Activated naive CD8-positive, alpha-beta T cell treated with anti-CD3 and anti-CD28 coated beads, Interleukin-2, amount 10 ng/mL, durations not matched to agents 7 days and 5 days (primary cell): ENCODE measurements at regions not wholly inside any gene's neighbourhood (a gene's known extent, or its start where the extent isn't known, plus 50 kb on each side); places are given as distances from the start of the nearest gene placed in this dataset.

Experiments used
- ATAC-seq: fragments of 150-1000 bp; cut with Tn5 transposase; one replicate; pipeline ENCODE4 v1.10.0; 2021; ENCODE audit warnings: low read depth, moderate library complexity
- POLR2A ChIA-PET: fragments of 350-600 bp; sonication (Branson Sonifier 250); formaldehyde crosslinking; loops from one replicate; lab custom pipeline; 2021; ENCODE audit warnings: antibody characterized with exemption; lab: Charles Lee
- DNase-seq: peaks from one replicate; pipeline ENCODE4 v3.0.0; 2021
- H3K27ac Mint-ChIP-seq: one replicate; pipeline ENCODE4 v1.8.0; 2022; ENCODE audit warnings: mild to moderate bottlenecking, mixed read lengths
- H3K27me3 Mint-ChIP-seq: one replicate; pipeline ENCODE4 v1.8.0; 2022; ENCODE audit warnings: mild to moderate bottlenecking, moderate library complexity, mixed read lengths
- H3K36me3 Mint-ChIP-seq: one replicate; pipeline ENCODE4 v1.8.0; 2021; ENCODE audit warnings: mild to moderate bottlenecking, mixed read lengths
- H3K4me1 Mint-ChIP-seq: one replicate; pipeline ENCODE4 v1.8.0; 2021; ENCODE audit warnings: mixed read lengths
- H3K4me3 Mint-ChIP-seq: one replicate; pipeline ENCODE4 v1.8.0; 2022; ENCODE audit warnings: mild to moderate bottlenecking, moderate library complexity, mixed read lengths
- H3K9me3 Mint-ChIP-seq: one replicate; pipeline ENCODE4 v1.8.0; 2021; ENCODE audit warnings: mixed read lengths

- POLR2A ChIA-PET, result no interaction called here
- no peak for ATAC-seq
- Mint-ChIP-seq H3K27me3 (peaks cover 9% of the 10 kb centered on the region), H3K4me1 (peaks cover 15% of the 10 kb centered on the region), H3K9me3 (no peaks in the 10 kb centered on the region), H3K36me3 (no peaks in the 10 kb centered on the region), H3K4me3 (no peak overlapping the region), H3K27ac (no peak overlapping the region)
- DNase-seq, result peak; percentile 22
Measured at GRCh38 chr14:101122237-101123141, 219.0 kb upstream of the RTL1 start.

GRCh38 chr14:101123618-101124510, 220.3 kb upstream of the RTL1 start:
- H3K36me3 Mint-ChIP-seq, result no peaks in the 10 kb centered on the region
- DNase-seq (no peak), ATAC-seq (no peak)
- no peaks in the 10 kb centered on the region for H3K9me3 Mint-ChIP-seq
- H3K4me3 Mint-ChIP-seq, result no peak overlapping the region
- peaks cover 15% of the 10 kb centered on the region for H3K4me1 Mint-ChIP-seq
- no peak overlapping the region for H3K27ac Mint-ChIP-seq
- peaks cover 15% of the 10 kb centered on the region for H3K27me3 Mint-ChIP-seq
- POLR2A ChIA-PET, result interaction anchor here (0.6 kb wide), 1 partner anchor 743 kb away, joined by 3 read pairs; no protein-coding TSS in a partner anchor

GRCh38 chr14:101124815-101125214, 221.3 kb upstream of the RTL1 start:
- H3K36me3 Mint-ChIP-seq, result no peaks in the 10 kb centered on the region
- POLR2A ChIA-PET, result interaction anchor here (0.6 kb wide), 1 partner anchor 742 kb away, joined by 3 read pairs; no protein-coding TSS in a partner anchor
- peaks cover 11% of the 10 kb centered on the region for H3K4me1 Mint-ChIP-seq
- ATAC-seq (no peak), DNase-seq (no peak)
- H3K27ac Mint-ChIP-seq, result no peak overlapping the region
- H3K9me3 Mint-ChIP-seq, result no peaks in the 10 kb centered on the region
- H3K27me3 Mint-ChIP-seq, result peaks cover 15% of the 10 kb centered on the region
- no peak overlapping the region for H3K4me3 Mint-ChIP-seq

GRCh38 chr14:101125313-101125712, 221.8 kb upstream of the RTL1 start:
- H3K27me3 Mint-ChIP-seq, result peaks cover 19% of the 10 kb centered on the region
- H3K4me3 Mint-ChIP-seq, result no peak overlapping the region
- no peaks in the 10 kb centered on the region for H3K9me3 Mint-ChIP-seq
- H3K4me1 Mint-ChIP-seq, result peaks cover 6% of the 10 kb centered on the region
- ATAC-seq, result no peak
- DNase-seq, result no peak
- H3K36me3 Mint-ChIP-seq, result no peaks in the 10 kb centered on the region
- POLR2A ChIA-PET, result no interaction called here
- no peak overlapping the region for H3K27ac Mint-ChIP-seq

- no peak overlapping the region for H3K27ac Mint-ChIP-seq
- ATAC-seq (no peak), DNase-seq (no peak)
- peaks cover 21% of the 10 kb centered on the region for H3K27me3 Mint-ChIP-seq
- H3K9me3 Mint-ChIP-seq, result no peaks in the 10 kb centered on the region
- no peaks in the 10 kb centered on the region for H3K36me3 Mint-ChIP-seq
- H3K4me1 Mint-ChIP-seq, result peaks cover under 1% of the 10 kb centered on the region
- POLR2A ChIA-PET, result no interaction called here
- no peak overlapping the region for H3K4me3 Mint-ChIP-seq
Measured at GRCh38 chr14:101125719-101126651, 222.5 kb upstream of the RTL1 start.

- H3K36me3 Mint-ChIP-seq, result no peaks in the 10 kb centered on the region
- H3K27ac Mint-ChIP-seq, result no peak overlapping the region
- H3K4me1 Mint-ChIP-seq, result no peaks in the 10 kb centered on the region
Measured at GRCh38 chr14:101126731-101127130, 223.2 kb upstream of the RTL1 start.

GRCh38 chr14:101127224-101127623, 223.7 kb upstream of the RTL1 start:
- Mint-ChIP-seq H3K9me3 (no peaks in the 10 kb centered on the region), H3K36me3 (no peaks in the 10 kb centered on the region), H3K4me3 (no peak overlapping the region), H3K4me1 (no peaks in the 10 kb centered on the region), H3K27me3 (peaks cover 21% of the 10 kb centered on the region), H3K27ac (no peak overlapping the region)
- ATAC-seq, result no peak
- no peak for DNase-seq
- POLR2A ChIA-PET, result no interaction called here

More at GRCh38 chr14:101126731-101127130, 223.2 kb upstream of the RTL1 start:
- Mint-ChIP-seq H3K4me3 (no peak overlapping the region), H3K27me3 (peaks cover 21% of the 10 kb centered on the region), H3K9me3 (no peaks in the 10 kb centered on the region)
- POLR2A ChIA-PET, result no interaction called here
- ATAC-seq (no peak), DNase-seq (no peak)

GRCh38 chr14:101128478-101129321, 225.2 kb upstream of the RTL1 start:
- peaks cover 21% of the 10 kb centered on the region for H3K27me3 Mint-ChIP-seq
- ATAC-seq (no peak), DNase-seq (no peak)
- H3K4me1 Mint-ChIP-seq, result no peaks in the 10 kb centered on the region
- H3K4me3 Mint-ChIP-seq, result no peak overlapping the region
- H3K9me3 Mint-ChIP-seq, result no peaks in the 10 kb centered on the region
- no peak overlapping the region for H3K27ac Mint-ChIP-seq
- POLR2A ChIA-PET, result no interaction called here
- H3K36me3 Mint-ChIP-seq, result no peaks in the 10 kb centered on the region

- H3K4me1 Mint-ChIP-seq, result peaks cover 1% of the 10 kb centered on the region
- no peak overlapping the region for H3K4me3 Mint-ChIP-seq
- no peak for ATAC-seq
- POLR2A ChIA-PET, result no interaction called here
- H3K27ac Mint-ChIP-seq, result no peak overlapping the region
- DNase-seq, result no peak
- H3K36me3 Mint-ChIP-seq, result no peaks in the 10 kb centered on the region
- H3K27me3 Mint-ChIP-seq, result peaks cover 24% of the 10 kb centered on the region
- H3K9me3 Mint-ChIP-seq, result no peaks in the 10 kb centered on the region
Measured at GRCh38 chr14:101129521-101130167, 226.1 kb upstream of the RTL1 start.

GRCh38 chr14:101130861-101131260, 227.3 kb upstream of the RTL1 start:
- ATAC-seq (no peak), DNase-seq (no peak)
- Mint-ChIP-seq H3K36me3 (no peaks in the 10 kb centered on the region), H3K27me3 (peaks cover 25% of the 10 kb centered on the region), H3K27ac (no peak overlapping the region), H3K4me1 (peaks cover 2% of the 10 kb centered on the region), H3K4me3 (no peak overlapping the region), H3K9me3 (no peaks in the 10 kb centered on the region)
- POLR2A ChIA-PET, result no interaction called here

- Mint-ChIP-seq H3K27me3 (peaks cover 25% of the 10 kb centered on the region), H3K36me3 (no peaks in the 10 kb centered on the region), H3K4me3 (no peak overlapping the region), H3K4me1 (peaks cover 2% of the 10 kb centered on the region), H3K27ac (no peak overlapping the region), H3K9me3 (no peaks in the 10 kb centered on the region)
- ATAC-seq (no peak), DNase-seq (no peak)
- POLR2A ChIA-PET, result no interaction called here
Measured at GRCh38 chr14:101131451-101131916, 228.0 kb upstream of the RTL1 start.
